ENCODE measurements at regions not wholly inside any gene's neighbourhood (a gene's known extent, or its start where the extent isn't known, plus 50 kb on each side); places are given as distances from the start of the nearest gene placed in this dataset.

DNA sequence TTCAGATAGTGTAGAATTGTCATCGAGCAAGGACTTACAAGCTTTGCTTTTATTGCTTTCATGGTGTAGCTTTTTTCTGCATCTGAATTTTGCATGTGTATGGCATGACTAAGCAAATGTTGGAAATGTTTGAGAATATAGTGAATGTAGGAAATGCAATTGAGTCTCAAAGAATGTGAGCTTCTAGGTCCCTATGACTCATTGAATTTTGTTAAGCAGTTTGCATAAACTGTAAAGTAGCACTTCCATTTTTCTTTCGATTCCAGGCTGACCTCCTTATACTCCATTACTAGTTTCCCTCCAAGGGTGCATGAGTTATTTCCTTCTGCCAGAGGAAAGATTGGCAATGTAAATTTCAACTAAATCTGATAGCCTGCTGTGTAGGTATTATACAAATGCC, 619.2 kb downstream of the DIPK2A start:
- Mint-ChIP-seq H3K9me3 (0 out of 3 replicates have a peak, but pooled peaks cover under 1% of the 10 kb centered on the region), H3K27me3 (ENCODE audit: insufficient read depth, low read depth, poor library complexity) (peaks cover 2% of the 10 kb centered on the region), H3K4me1 (peaks cover 25% of the 10 kb centered on the region), H3K4me3 (peak overlapping the region; percentile 51; the same call in 2 of the 3 replicates), H3K27ac (peak overlapping the region; percentile 96), H3K36me3 (ENCODE audit: low read depth) (peaks cover 14% of the 10 kb centered on the region)
- Histone ChIP-seq H3K4me3 (no peak overlapping the region), H2AFZ (no peak overlapping the region), H3K27me3 (ENCODE audit: insufficient read depth) (no peaks in the 10 kb centered on the region), H3K79me2 (replicated peaks; ENCODE audit: insufficient read depth) (no peaks in the 10 kb centered on the region), H3K4me1 (ENCODE audit: insufficient read depth) (peaks cover 26% of the 10 kb centered on the region), H3F3A (replicated peaks; ENCODE audit: low read depth) (no peaks in the 10 kb centered on the region), H3K4me2 (peak overlapping the region; percentile 45), H4K20me1 (replicated peaks; ENCODE audit: insufficient read depth) (no peaks in the 10 kb centered on the region), H3K9me2 (ENCODE audit: insufficient read depth) (no peaks in the 10 kb centered on the region; the same call in 1 of the 2 replicates), H3K36me3 (ENCODE audit: insufficient read depth) (no peaks in the 10 kb centered on the region), H3K27ac (ENCODE audit: low read depth) (peak overlapping the region; percentile 78)
- DNase-seq (ENCODE audit: low spot score): peak; percentile 36
- TF ChIP-seq NANOG (IDR thresholded peaks at IDR 0.05; ENCODE audit: borderline replicate concordance) (no peak), ZNF331 (CRISPR knock-in tag; IDR thresholded peaks at IDR 0.05; ENCODE audit: low read depth) (no peak), ZNF114 (CRISPR knock-in tag; IDR thresholded peaks at IDR 0.05) (no peak), CREB1 (CRISPR knock-in tag; IDR thresholded peaks at IDR 0.05; ENCODE audit: low read depth) (no peak), JUNB (IDR thresholded peaks at IDR 0.05; ENCODE audit: unreplicated experiment) (no peak), EZH2 (IDR thresholded peaks at IDR 0.05; ENCODE audit: low read depth, unreplicated experiment) (no peak), POLR2AphosphoS5 (IDR thresholded peaks at IDR 0.05; ENCODE audit: low read depth) (no peak), STAT1 (IDR thresholded peaks at IDR 0.05; ENCODE audit: unreplicated experiment) (no peak), EZH2phosphoT487 (IDR thresholded peaks at IDR 0.05; ENCODE audit: unreplicated experiment) (no peak)
- TF ChIP-seq, protein P1, sequence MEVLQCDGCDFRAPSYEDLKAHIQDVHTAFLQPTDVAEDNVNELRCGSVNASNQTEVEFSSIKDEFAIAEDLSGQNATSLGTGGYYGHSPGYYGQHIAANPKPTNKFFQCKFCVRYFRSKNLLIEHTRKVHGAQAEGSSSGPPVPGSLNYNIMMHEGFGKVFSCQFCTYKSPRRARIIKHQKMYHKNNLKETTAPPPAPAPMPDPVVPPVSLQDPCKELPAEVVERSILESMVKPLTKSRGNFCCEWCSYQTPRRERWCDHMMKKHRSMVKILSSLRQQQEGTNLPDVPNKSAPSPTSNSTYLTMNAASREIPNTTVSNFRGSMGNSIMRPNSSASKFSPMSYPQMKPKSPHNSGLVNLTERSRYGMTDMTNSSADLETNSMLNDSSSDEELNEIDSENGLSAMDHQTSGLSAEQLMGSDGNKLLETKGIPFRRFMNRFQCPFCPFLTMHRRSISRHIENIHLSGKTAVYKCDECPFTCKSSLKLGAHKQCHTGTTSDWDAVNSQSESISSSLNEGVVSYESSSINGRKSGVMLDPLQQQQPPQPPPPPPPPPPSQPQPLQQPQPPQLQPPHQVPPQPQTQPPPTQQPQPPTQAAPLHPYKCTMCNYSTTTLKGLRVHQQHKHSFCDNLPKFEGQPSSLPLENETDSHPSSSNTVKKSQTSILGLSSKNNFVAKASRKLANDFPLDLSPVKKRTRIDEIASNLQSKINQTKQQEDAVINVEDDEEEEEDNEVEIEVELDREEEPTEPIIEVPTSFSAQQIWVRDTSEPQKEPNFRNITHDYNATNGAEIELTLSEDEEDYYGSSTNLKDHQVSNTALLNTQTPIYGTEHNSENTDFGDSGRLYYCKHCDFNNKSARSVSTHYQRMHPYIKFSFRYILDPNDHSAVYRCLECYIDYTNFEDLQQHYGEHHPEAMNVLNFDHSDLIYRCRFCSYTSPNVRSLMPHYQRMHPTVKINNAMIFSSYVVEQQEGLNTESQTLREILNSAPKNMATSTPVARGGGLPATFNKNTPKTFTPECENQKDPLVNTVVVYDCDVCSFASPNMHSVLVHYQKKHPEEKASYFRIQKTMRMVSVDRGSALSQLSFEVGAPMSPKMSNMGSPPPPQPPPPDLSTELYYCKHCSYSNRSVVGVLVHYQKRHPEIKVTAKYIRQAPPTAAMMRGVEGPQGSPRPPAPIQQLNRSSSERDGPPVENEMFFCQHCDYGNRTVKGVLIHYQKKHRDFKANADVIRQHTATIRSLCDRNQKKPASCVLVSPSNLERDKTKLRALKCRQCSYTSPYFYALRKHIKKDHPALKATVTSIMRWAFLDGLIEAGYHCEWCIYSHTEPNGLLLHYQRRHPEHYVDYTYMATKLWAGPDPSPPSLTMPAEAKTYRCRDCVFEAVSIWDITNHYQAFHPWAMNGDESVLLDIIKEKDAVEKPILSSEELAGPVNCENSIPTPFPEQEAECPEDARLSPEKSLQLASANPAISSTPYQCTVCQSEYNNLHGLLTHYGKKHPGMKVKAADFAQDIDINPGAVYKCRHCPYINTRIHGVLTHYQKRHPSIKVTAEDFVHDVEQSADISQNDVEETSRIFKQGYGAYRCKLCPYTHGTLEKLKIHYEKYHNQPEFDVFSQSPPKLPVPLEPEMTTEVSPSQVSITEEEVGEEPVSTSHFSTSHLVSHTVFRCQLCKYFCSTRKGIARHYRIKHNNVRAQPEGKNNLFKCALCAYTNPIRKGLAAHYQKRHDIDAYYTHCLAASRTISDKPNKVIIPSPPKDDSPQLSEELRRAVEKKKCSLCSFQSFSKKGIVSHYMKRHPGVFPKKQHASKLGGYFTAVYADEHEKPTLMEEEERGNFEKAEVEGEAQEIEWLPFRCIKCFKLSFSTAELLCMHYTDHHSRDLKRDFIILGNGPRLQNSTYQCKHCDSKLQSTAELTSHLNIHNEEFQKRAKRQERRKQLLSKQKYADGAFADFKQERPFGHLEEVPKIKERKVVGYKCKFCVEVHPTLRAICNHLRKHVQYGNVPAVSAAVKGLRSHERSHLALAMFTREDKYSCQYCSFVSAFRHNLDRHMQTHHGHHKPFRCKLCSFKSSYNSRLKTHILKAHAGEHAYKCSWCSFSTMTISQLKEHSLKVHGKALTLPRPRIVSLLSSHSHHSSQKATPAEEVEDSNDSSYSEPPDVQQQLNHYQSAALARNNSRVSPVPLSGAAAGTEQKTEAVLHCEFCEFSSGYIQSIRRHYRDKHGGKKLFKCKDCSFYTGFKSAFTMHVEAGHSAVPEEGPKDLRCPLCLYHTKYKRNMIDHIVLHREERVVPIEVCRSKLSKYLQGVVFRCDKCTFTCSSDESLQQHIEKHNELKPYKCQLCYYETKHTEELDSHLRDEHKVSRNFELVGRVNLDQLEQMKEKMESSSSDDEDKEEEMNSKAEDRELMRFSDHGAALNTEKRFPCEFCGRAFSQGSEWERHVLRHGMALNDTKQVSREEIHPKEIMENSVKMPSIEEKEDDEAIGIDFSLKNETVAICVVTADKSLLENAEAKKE (CRISPR knock-in tag; IDR thresholded peaks at IDR 0.05): no peak
- TF ChIP-seq, protein P2, sequence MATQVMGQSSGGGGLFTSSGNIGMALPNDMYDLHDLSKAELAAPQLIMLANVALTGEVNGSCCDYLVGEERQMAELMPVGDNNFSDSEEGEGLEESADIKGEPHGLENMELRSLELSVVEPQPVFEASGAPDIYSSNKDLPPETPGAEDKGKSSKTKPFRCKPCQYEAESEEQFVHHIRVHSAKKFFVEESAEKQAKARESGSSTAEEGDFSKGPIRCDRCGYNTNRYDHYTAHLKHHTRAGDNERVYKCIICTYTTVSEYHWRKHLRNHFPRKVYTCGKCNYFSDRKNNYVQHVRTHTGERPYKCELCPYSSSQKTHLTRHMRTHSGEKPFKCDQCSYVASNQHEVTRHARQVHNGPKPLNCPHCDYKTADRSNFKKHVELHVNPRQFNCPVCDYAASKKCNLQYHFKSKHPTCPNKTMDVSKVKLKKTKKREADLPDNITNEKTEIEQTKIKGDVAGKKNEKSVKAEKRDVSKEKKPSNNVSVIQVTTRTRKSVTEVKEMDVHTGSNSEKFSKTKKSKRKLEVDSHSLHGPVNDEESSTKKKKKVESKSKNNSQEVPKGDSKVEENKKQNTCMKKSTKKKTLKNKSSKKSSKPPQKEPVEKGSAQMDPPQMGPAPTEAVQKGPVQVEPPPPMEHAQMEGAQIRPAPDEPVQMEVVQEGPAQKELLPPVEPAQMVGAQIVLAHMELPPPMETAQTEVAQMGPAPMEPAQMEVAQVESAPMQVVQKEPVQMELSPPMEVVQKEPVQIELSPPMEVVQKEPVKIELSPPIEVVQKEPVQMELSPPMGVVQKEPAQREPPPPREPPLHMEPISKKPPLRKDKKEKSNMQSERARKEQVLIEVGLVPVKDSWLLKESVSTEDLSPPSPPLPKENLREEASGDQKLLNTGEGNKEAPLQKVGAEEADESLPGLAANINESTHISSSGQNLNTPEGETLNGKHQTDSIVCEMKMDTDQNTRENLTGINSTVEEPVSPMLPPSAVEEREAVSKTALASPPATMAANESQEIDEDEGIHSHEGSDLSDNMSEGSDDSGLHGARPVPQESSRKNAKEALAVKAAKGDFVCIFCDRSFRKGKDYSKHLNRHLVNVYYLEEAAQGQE (IDR thresholded peaks at IDR 0.05; ENCODE audit: unreplicated experiment): no peak
- TF ChIP-seq, protein P3, sequence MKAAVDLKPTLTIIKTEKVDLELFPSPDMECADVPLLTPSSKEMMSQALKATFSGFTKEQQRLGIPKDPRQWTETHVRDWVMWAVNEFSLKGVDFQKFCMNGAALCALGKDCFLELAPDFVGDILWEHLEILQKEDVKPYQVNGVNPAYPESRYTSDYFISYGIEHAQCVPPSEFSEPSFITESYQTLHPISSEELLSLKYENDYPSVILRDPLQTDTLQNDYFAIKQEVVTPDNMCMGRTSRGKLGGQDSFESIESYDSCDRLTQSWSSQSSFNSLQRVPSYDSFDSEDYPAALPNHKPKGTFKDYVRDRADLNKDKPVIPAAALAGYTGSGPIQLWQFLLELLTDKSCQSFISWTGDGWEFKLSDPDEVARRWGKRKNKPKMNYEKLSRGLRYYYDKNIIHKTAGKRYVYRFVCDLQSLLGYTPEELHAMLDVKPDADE (IDR thresholded peaks at IDR 0.05): no peak
- TF ChIP-seq, protein P4, sequence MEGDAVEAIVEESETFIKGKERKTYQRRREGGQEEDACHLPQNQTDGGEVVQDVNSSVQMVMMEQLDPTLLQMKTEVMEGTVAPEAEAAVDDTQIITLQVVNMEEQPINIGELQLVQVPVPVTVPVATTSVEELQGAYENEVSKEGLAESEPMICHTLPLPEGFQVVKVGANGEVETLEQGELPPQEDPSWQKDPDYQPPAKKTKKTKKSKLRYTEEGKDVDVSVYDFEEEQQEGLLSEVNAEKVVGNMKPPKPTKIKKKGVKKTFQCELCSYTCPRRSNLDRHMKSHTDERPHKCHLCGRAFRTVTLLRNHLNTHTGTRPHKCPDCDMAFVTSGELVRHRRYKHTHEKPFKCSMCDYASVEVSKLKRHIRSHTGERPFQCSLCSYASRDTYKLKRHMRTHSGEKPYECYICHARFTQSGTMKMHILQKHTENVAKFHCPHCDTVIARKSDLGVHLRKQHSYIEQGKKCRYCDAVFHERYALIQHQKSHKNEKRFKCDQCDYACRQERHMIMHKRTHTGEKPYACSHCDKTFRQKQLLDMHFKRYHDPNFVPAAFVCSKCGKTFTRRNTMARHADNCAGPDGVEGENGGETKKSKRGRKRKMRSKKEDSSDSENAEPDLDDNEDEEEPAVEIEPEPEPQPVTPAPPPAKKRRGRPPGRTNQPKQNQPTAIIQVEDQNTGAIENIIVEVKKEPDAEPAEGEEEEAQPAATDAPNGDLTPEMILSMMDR (conservative IDR thresholded peaks at IDR 0.05; ENCODE audit: low read depth in 2 of 2): no peak
- no peak; the same call in 2 of the 3 replicates for ATAC-seq
